KBM-7 (cell line): ENCODE measurements at regions not wholly inside any gene's neighbourhood (a gene's known extent, or its start where the extent isn't known, plus 50 kb on each side); places are given as distances from the start of the nearest gene placed in this dataset.
A peak's percentile ranks its signal among the peaks of the same experiment; 100 is the strongest.

Experiments
- DNase-seq: peaks from one replicate; pipeline ENCODE4 v3.0.0-alpha.2; 2015
- in situ Hi-C: fragments of 300-500 bp; cut with MboI; formaldehyde crosslinking; loops from 2 replicates; pipeline ENCODE4 v1.14.3; 2020; ENCODE audit warnings: low sequenced_read_pairs, low pct_unique_long_range_greater_than_20kb, mixed read lengths

DNA sequence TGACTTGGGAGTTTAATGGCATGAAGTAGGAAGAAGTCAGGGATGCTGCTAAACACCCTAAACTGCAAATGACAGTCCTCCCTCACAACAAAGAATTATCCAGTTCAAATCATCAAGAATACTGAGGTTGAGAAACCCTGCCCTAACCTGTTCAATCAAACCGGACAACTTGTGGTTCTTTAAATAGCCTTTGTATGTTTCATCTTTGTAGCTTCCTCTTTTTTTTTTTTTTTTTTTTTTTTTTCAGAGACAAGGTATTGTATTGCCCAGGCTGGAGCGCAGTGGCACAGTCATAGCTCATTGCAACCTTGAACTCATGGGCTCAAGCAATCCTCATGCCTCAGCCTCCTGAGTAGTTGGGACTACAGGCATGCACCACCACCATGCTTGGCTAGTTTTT lies 52.5 kb upstream of the TTC29 start:
- in situ Hi-C loops, result no loop called here
- peak; percentile 78 for DNase-seq

DNA sequence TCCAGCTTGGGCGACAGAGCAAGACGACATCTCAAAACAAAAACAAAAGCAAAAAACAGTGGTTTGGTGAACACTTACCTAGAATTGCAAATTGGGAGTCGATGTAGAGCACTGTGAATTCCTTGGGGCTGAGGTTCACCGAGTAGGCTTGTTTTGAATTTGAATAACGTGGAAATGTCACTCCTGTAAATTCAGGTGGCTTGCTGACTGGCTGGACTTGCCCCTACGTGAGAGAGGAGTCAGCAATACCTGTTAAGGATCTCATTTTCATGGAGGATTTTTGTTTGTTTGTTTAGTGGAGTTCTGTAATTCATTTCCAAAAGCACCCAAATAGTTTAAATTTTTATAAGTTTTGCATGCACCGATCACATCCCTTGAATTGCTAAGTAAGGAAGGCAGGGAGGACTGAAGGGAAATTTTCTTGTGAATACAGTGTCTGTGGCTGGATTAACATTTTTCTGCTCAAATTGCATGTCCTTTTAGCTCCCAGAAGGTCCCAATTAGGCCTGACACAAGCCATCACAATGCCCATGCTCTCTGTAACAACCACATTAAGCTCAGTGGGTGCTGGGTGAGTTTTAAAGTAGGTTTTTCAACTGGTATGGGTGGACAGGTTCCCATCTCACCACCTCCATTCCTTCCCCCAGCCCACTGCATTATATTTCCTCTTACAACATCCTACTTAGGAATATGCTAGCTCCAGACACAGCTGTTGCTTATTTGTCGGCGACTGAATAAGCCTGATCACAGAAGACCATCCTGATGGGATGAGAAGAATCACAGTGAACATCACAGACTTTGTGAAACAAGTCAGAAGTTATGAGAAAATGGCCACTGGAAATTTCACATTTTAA lies 58.5 kb upstream of the TTC29 start:
- in situ Hi-C loops, result no loop called here

DNA sequence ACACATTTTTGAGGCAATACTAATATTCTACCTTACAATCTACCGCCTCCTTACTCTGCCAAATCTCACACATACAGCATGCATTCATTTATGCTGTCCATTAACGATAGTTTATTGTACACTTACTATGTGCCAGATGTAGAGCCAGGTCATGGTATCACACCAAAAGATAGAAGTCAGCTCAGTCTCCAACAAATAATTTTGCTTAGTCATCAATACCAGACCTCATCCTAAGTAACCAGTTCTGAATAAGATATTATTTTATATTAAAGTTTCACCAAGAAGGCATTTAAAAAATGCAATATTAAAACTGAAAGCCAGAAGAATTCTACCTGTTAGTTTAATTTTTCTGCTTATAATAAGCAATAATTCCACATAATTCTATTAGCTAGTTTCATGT lies 60.6 kb upstream of the TTC29 start:
- in situ Hi-C loops, result no loop called here
- DNase-seq, result no peak

More for the DNA sequence above, 58.5 kb upstream of the TTC29 start:
- no peak for DNase-seq

DNA sequence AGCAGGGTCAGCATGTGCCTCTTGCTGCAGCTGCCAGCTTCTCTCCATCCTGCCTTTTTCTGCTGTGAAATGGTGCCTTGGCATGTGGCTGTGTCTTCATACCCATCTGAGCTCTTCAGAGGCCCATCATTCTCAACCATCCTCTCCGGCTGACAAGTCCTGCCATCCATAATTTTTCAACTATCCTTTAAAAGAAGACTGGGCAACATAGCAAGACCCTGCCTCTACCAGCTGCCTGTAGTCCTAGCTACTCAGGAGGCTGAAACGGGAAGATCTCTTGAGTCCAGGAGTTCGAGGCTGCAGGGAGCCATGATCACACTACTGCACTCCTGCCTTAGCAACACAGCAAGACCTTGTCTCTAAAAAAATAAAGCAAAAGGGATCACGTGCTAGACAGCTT lies 64.2 kb upstream of the TTC29 start:
- no peak for DNase-seq
- in situ Hi-C loops, result no loop called here

DNA sequence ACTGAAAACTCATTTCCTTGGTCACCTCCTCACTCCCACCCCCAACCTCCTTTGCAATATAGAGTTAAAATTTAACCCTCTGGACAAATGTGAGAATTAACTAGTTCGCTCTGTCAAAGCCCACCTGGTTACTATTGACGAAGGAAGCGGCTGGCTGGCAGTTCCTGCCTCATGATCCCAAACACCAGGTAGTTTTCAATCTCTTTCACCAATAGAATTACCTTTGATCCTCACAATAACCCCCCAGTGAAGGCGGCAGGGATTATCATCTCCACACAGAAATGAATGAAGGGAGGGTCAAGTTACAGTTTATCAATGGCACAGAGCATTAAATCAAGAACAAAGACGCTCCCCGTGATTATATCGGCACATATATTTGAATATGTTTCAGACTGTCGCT lies 65.7 kb upstream of the TTC29 start:
- in situ Hi-C loops, result no loop called here
- no peak for DNase-seq

DNA sequence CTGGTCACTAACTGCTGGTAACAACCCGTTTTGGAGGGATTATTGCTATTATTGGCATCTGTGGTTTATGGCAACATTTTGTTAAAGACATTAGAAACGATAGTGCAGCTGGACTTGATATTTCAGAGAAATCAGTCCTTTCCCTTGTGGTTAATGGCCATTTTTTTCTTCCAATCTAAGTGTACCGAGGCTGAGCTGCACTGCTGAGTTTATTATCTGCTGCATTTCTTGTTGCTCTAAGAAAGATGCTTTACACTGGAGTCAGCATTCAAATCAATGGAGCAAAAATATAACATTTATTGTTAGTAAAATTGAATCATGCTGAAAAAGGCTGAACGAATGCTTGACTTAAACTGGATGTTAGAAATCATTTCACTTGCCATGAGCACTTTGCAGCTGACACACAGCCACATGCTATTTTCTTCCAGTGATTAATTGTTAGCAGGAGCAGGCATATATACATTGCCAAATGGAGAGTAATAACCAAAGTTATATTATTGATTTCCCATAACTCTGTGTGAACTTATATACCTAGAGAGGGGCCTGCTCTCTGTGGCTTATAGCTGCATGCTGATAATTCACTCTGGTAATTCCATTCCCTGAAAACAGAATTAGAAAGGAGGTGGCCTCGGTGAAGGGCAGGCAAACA lies 66.5 kb upstream of the TTC29 start:
- DNase-seq, result no peak
- in situ Hi-C loops, result no loop called here

DNA sequence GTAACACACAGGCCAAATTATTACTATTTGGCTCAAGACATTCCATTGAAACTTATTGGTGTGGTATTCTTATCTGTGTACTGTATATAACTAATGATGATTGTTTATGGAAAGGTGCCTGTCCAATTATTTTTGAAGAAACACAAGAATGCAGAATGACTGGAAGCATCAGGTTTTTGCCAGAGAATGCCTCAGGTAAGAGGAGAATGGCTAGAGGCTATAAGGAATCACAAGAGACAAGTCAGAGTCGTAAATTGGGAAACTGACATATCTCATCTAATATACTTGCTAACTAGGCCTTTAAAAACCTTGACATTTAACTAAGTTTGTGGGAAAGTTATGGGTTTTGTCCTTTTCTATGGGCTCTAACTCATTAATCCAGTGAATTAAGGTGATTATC lies 69.3 kb upstream of the TTC29 start:
- in situ Hi-C loops, result no loop called here
- no peak for DNase-seq

DNA sequence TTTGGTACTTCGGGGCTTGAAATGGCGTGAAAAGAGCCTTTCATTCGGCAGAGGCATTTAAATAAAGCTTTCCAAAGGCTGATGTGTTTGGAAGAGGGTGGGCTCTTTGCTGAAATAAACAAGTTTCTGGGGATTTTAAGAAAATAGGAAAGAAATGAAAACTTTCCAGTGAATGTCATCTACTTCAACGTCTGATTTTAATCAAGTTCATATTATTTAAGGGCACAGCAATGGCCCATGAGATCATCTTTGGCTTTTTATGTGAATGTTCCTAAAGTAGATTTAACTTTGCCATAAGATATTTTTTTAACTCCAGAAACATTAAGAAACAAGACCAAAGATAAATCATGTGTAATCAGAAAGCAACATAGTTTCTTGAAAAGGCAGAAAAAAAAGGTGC lies 69.8 kb upstream of the TTC29 start:
- no peak for DNase-seq
- in situ Hi-C loops, result no loop called here

DNA sequence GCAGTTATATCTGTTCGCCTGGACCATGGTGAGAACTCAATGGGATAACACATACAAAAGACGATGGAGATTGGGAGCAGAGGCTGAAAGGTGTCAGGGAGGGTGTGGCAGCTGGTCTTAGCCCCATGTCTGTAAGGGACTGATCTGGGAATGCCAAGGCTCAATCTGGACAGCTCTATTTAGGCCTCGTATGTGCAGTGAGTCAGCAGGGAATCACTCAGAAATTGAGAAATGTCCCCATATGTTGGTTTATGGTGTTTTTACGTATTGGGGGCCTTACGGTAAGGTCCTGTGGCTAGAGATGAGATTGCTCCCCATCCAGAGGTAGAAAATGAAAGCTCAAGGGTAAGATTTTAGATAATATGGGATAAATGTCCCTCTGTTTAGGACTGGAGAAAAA lies 71.4 kb upstream of the TTC29 start:
- in situ Hi-C loops, result no loop called here
- DNase-seq, result no peak

DNA sequence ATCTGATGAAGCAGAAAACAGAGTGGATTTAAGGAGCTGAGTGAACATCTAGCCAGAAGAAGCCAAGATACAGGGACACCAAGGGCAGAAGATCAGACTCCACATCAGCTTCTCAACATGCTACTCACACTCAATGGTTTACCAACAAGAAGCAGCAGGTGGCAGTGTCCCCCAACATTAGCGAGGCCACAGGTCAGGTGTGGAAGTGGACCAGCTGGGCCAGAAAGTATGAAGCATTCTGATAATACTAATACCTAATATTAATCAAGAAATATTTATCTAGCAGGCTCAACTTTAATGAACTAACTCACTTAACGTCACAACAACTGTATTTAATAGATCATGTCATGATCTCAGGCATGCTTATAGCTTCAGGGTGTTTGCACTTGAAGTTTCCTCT lies 73.4 kb upstream of the TTC29 start:
- DNase-seq, result peak; percentile 68
- in situ Hi-C loops, result no loop called here

DNA sequence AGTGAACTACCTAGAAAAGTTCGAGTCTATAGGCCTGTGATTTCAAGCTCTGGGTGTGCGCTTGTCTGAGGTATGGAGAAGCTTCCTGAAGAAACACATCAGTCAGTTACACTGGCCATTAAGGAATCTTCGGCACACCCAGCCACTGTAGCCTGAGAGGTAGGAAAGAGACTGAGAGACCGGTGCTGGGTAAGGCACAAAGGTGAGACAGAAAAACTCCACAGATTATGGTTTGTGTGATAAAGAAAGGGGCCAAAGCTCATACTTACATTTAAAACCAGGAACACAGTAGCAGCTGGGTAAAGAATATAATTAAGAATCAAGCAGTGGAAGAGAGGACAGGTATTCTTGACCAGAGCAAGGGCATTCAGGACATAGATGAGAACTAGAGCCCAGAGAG lies 74.8 kb upstream of the TTC29 start:
- in situ Hi-C loops, result no loop called here
- no peak for DNase-seq

DNA sequence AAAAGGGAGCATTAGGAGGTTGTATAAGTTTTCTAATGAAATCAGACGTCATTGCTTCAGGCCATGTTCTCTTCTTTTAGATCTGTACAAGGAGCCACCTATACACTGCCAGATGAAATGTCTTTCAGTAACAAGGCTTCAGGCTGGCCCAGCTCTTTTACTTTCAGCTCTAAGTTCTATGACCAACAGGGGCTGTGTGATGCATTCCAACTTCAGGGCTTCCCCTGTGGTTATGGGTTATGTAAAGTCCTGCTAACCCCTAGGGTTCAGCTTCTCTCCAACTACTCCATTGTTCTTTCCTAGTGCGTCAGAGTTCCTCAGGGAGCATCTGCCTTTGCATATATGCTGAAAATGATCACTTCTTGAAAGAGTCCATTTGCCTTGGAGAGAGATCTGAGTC lies 79.4 kb upstream of the TTC29 start:
- DNase-seq, result no peak
- in situ Hi-C loops, result no loop called here

DNA sequence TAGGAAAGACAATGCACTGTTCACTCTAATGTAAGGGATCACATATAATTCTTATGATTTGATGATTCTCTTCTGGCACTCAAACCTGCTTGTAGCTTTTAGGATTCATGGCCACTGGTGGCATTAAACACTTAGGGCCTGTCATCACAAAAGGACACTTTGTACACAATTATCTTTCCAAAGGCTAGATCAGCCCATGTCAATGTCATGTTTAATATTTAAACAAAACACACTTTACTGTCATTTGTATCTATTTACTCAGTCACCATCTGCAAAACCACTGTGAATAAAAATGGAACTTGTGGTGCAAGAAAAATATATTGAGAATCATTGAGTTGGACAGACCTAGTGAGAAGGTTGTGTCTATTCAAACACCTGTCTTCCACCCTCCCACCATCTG lies 83.6 kb upstream of the TTC29 start:
- DNase-seq, result no peak
- in situ Hi-C loops, result no loop called here

DNA sequence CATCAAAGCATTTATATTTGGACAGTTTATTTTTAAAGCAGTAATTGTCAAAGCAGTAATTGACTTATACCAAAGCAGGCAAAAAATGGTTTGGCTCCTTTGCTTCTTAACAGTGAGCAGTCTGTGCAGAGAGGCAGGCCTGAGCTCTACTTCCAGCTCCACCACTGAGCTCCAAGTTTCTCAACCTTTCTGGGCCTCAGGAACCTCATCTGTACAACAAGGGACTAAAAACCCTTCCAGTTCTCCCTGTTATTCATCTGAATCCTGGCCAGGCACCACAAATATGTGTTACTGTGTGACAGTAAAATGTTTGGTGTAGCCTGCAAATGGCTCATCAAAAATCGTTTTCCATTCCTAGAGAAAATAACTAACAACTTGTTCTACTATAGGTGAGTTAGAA lies 88.7 kb upstream of the TTC29 start:
- in situ Hi-C loops, result no loop called here

DNA sequence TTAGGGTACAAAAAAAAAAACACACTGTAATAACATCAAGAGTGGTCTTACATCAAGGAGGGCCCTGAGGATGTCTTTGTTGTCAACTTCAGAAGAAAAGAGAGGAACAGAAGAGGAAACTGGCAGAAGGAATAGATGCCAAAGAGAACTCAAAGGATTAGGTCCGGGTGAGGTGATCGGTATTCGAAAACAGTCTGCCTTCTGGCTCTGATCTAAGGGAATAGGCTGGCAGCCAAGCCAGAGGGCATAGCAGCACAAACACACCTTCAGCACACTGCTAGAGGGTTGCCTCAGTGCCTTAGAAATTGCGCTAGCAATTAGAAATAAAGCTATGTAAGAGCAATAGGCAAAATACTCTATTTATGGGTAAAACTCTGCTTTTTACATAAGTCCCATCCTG lies 91.4 kb upstream of the TTC29 start:
- in situ Hi-C loops, result no loop called here

More for the DNA sequence above, 88.7 kb upstream of the TTC29 start:
- no peak for DNase-seq

DNA sequence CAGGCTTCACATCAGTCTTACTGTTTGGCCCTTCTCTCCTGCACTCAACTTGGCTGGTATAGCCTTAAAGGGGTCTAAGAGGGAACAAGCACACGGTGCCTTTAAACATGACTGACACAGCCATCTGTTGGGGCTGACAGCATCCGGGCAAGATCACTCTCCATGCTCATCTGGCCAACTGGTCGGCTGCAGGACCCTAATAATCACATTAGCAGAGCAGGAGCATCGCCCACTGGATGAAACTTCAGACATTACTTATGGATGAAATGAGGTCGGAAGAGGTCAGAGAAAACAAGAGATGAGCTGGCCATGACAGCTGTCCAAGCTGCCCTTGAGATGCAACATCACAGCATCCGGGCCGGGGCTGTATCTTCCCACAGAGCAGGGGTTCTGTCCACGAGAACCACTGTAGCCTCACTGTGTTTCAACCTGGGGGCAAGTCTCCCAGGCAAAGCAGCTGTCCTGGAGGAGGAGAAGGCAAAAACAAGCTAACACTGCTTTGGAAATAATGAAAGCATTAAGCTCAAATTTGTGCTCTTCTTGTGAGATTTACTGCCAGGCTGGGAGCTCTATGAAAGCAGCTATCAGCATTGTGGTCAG lies 94.4 kb upstream of the TTC29 start:
- in situ Hi-C loops, result no loop called here
- DNase-seq, result no peak

More for the DNA sequence above, 91.4 kb upstream of the TTC29 start:
- no peak for DNase-seq

DNA sequence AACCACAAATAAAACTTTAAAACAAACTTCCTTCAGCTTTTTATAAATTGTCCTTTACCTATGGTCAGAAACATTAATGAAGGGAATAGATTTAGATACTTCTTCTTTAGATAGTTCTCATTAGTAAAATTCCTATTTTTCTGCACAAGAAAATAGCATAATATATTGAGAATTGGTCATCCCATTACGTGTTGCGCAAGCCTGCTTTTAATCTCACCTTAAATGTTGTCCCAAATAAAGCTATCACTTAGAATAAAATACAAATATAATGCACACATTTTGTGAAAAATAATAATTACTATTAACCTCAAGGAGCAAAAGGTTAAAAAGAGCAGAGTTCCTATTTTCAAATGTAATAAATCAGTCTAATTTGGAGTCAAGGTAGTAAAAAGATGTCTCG lies 95.2 kb upstream of the TTC29 start:
- in situ Hi-C loops, result no loop called here

DNA sequence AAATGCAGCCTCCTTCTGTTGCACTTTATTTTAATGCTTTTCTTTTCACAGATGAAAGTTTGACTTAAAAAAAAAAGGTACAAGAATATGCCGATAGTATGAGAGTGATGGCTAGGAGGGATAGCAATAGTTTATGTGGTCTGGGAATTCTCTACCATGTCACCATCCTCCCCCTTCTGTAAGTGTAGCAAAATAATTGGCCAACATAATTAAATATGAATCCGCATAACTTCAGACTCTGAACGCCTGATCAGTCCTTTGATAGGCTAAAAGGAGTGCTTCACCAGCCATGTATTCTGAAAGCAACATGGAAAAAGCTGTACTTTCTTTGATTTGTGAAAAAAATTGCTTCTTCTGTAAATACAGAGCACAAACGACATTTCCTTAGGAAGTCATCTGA lies 95.7 kb upstream of the TTC29 start:
- in situ Hi-C loops, result no loop called here
- no peak for DNase-seq

More for the DNA sequence above, 95.2 kb upstream of the TTC29 start:
- no peak for DNase-seq

DNA sequence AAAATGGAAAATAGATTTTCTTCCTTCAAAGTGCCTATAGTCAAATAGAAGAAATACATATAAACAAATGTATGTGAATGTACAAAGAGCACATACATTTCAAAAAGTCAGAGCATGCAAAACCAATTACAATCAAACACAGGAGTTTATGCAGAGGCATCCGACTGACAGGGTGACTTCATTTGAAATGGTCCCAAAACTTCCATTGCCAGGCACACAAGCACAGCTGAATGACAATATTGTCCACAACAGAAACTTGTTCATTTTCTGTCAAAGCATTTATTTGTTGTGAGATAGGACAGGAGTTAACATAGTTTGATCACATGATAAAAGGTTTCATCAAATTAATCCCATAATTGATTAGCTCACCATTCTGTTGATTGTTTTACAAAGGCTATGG lies 96.4 kb upstream of the TTC29 start:
- no peak for DNase-seq
- in situ Hi-C loops, result no loop called here

DNA sequence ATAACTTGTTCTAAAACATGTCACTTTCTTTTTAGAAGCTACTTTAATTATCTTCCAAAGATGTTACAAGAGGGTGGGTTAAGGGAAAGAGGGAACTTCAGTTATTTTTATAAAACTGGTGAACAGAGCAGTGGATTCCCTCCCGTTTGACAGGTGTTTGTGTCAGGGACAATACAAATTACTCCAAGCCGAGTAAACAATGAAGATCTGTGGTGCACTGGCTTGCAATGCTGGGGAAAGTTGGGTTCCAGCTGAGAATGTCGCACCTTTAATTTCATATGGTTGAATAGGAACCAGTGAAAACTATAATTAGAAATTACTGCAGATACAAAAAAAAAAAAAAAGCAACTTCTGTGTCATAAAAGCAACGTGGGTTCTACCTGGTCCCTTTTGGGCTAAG lies 98.6 kb upstream of the TTC29 start:
- in situ Hi-C loops, result no loop called here
- DNase-seq, result no peak
